Endodermal cell (in vitro differentiated cells): ENCODE measurements at regions not wholly inside any gene's neighbourhood (a gene's known extent, or its start where the extent isn't known, plus 50 kb on each side); places are given as distances from the start of the nearest gene placed in this dataset.

Source experiments
- DNase-seq: peaks from one replicate; pipeline ENCODE4 v3.0.0-alpha.2; 2017
- H3K27ac ChIP-seq: 2 replicates; pipeline ENCODE4 v1.5.1; 2013; ENCODE audit warnings: mild to moderate bottlenecking, low read depth, low read length, moderate library complexity
- H3K27me3 ChIP-seq: 2 replicates; pipeline ENCODE4 v1.6.1; 2013; ENCODE audit warnings: mild to moderate bottlenecking, low read length, moderate library complexity; ENCODE audit not compliant: insufficient read depth, control insufficient read depth, poor library complexity, severe bottlenecking
- H3K36me3 ChIP-seq: 2 replicates; pipeline ENCODE4 v1.7.0; 2013; ENCODE audit warnings: mild to moderate bottlenecking, low read length, moderate library complexity; ENCODE audit not compliant: control insufficient read depth, insufficient read depth
- H3K4me1 ChIP-seq: one replicate; pipeline ENCODE4 v1.7.0; 2013; ENCODE audit warnings: low read length; ENCODE audit not compliant: control insufficient read depth, insufficient read depth
- H3K4me3 ChIP-seq: 2 replicates; pipeline ENCODE4 v1.5.1; 2013; ENCODE audit warnings: mild to moderate bottlenecking, low read length, moderate library complexity
- H3K9ac ChIP-seq: 2 replicates; pipeline ENCODE4 v1.6.1; 2013; ENCODE audit warnings: mild to moderate bottlenecking, low read length, moderate library complexity; ENCODE audit not compliant: poor library complexity, severe bottlenecking; ENCODE audit errors: extremely low read depth
- H3K9me3 ChIP-seq: 2 replicates; pipeline ENCODE4 v1.6.1; 2013; ENCODE audit warnings: mild to moderate bottlenecking, low read length, moderate library complexity; ENCODE audit not compliant: control insufficient read depth
- H3K27ac Mint-ChIP-seq: 2 replicates; pipeline ENCODE4 v1.8.0; 2020; ENCODE audit warnings: mixed read lengths
- H3K27me3 Mint-ChIP-seq: 2 replicates; pipeline ENCODE4 v1.8.0; 2021; ENCODE audit warnings: mild to moderate bottlenecking, mixed read lengths; ENCODE audit not compliant: insufficient read depth
- H3K36me3 Mint-ChIP-seq: 2 replicates; pipeline ENCODE4 v1.8.0; 2020; ENCODE audit warnings: low read depth, mixed read lengths
- H3K4me1 Mint-ChIP-seq: 2 replicates; pipeline ENCODE4 v1.8.0; 2020; ENCODE audit warnings: mixed read lengths
- H3K4me3 Mint-ChIP-seq: 2 replicates; pipeline ENCODE4 v1.8.0; 2020; ENCODE audit warnings: mild to moderate bottlenecking, moderate library complexity, mixed read lengths
- H3K9me3 Mint-ChIP-seq: 2 replicates; pipeline ENCODE4 v1.8.0; 2020; ENCODE audit warnings: mild to moderate bottlenecking, mixed read lengths
- CTCF ChIP-seq: fragments of 200-600 bp; sonication (generic); conservative IDR thresholded peaks from 2 replicates; pipeline ENCODE4 v1.5.0; 2021; ENCODE audit warnings: antibody characterized with exemption, mild to moderate bottlenecking
- WGBS, 2 experiments: methylation state at CpG; one replicate each; pipeline versions ENCODE4 v1.1.5 to v1.1.7; 2013; ENCODE audit warnings: missing lambda C conversion rate in 2 of 2, mixed read lengths in 1 of 2; ENCODE audit not compliant: insufficient coverage in 1 of 2, insufficient read length in 1 of 2; 5-methylcytosine and 5-hydroxymethylcytosine counted together

DNA sequence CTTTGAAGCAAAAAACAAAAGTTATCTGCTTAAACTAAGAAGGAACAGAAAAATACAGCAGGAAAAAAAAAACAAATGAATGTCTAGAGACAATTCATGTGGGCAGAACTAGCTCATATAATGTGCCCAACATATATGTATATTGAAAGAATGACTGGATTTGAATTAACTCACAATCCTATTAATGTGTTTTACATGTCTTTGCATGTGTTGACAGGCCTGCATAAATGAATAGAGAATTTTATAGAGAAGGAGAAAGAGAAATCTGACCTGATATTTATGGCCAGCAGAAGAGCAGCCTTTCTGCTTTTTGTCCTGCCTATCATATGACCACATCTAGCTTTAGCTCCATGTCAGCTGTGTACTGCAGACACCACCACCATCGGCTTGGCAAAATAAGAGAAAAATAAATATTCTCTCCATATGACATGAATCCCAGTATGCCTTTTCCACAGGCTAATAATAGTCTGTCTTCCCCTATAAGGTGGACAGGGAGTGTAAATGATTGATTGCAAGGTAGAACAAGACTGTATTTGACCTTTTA lies 171.5 kb upstream of the PALMD start:
- TF ChIP-seq CTCF = no peak
- Mint-ChIP-seq H3K9me3 (peaks cover 2% of the 10 kb centered on the region), H3K27ac (no peak overlapping the region), H3K27me3 (no peaks in the 10 kb centered on the region), H3K4me1 (no peaks in the 10 kb centered on the region), H3K4me3 (no peak overlapping the region), H3K36me3 (no peaks in the 10 kb centered on the region)
- Histone ChIP-seq H3K9ac (no peak overlapping the region), H3K4me3 (no peak overlapping the region), H3K27me3 (no peaks in the 10 kb centered on the region), H3K36me3 (no peaks in the 10 kb centered on the region), H3K9me3 (no peaks in the 10 kb centered on the region), H3K4me1 (no peaks in the 10 kb centered on the region), H3K27ac (no peak overlapping the region)
- DNase-seq = no peak
- 87% methylated on average over 1 of the region's 1 CpG; no CpG with 5 or more reads in 1 of the 2 experiments for WGBS, 2 experiments

DNA sequence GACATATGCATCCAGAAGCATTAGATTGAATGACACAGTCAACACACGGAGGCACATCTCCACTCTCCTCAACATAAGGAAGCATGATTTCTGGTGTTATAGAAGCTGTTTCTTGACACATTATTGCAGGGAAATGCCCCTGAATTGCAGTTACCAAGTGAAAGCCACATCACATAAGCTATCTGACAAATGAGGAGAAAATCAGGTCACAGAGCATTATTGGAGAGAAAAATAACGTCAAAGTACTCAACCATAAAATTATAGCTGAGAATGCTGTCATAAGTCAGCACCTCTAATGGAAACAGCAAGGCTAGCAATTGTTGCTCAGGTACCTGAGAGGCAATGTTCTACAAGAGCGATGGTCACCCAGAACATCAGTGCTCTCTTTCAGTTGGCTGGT lies 169.9 kb upstream of the PALMD start:
- no peak overlapping the region for H3K4me3 Mint-ChIP-seq
- Histone ChIP-seq H3K36me3 (no peaks in the 10 kb centered on the region), H3K27ac (no peak overlapping the region), H3K9me3 (no peaks in the 10 kb centered on the region), H3K9ac (no peak overlapping the region), H3K4me1 (no peaks in the 10 kb centered on the region), H3K27me3 (no peaks in the 10 kb centered on the region), H3K4me3 (no peak overlapping the region)
- DNase-seq = no peak
- H3K9me3 Mint-ChIP-seq = peaks cover 2% of the 10 kb centered on the region
- 92 to 100% methylated on average over 2 to 3 of the region's 3 CpGs for WGBS, 2 experiments
- no peak overlapping the region for H3K27ac Mint-ChIP-seq
- no peaks in the 10 kb centered on the region for H3K36me3 Mint-ChIP-seq
- no peaks in the 10 kb centered on the region for H3K4me1 Mint-ChIP-seq
- no peak for TF ChIP-seq CTCF
- H3K27me3 Mint-ChIP-seq = no peaks in the 10 kb centered on the region

GRCh38 chr1:99481391-99481996 lies 164.4 kb upstream of the PALMD start:
- Mint-ChIP-seq H3K9me3 (peaks cover 7% of the 10 kb centered on the region), H3K4me3 (no peak overlapping the region), H3K36me3 (no peaks in the 10 kb centered on the region), H3K27me3 (no peaks in the 10 kb centered on the region), H3K4me1 (no peaks in the 10 kb centered on the region), H3K27ac (no peak overlapping the region)
- TF ChIP-seq CTCF = peak; percentile 95
- H3K4me3 ChIP-seq = no peak overlapping the region
- no peaks in the 10 kb centered on the region for H3K4me1 ChIP-seq
- no peak overlapping the region for H3K27ac ChIP-seq
- no peaks in the 10 kb centered on the region for H3K27me3 ChIP-seq
- no peaks in the 10 kb centered on the region for H3K36me3 ChIP-seq
- no peak overlapping the region for H3K9ac ChIP-seq
- peak; percentile 75 for DNase-seq
- no peaks in the 10 kb centered on the region for H3K9me3 ChIP-seq
